SIG-M5 treated with dmso at 0.1 percent for 504 hours (cell line): ENCODE measurements at regions not wholly inside any gene's neighbourhood (a gene's known extent, or its start where the extent isn't known, plus 50 kb on each side); places are given as distances from the start of the nearest gene placed in this dataset.
"Not testable (repeated sequence)": the region's sequence is repeated elsewhere in the genome, so short reads cannot be mapped to it uniquely, and the experiment has no call there.

ENCODE experiments used
- DNase-seq: peaks from one replicate; lab custom pipeline; 2025; ENCODE audit not compliant: unreplicated experiment; lab: John Stamatoyannopoulos, UW

- peak; percentile 50 for DNase-seq
Measured at GRCh38 chr3:18988614-18989229, 159.6 kb upstream of the KCNH8 start.

GRCh38 chr3:18987862-18988447 is 160.4 kb upstream of the KCNH8 start:
- no peak for DNase-seq

GRCh38 chr3:18987070-18987469 is 161.2 kb upstream of the KCNH8 start:
- DNase-seq: no peak

- no peak for DNase-seq
Measured at GRCh38 chr3:18982920-18983319, 165.4 kb upstream of the KCNH8 start.

- not testable (repeated sequence) for DNase-seq
Measured at GRCh38 chr3:18976102-18976501, 172.2 kb upstream of the KCNH8 start.

GRCh38 chr3:18968120-18968519 is 180.2 kb upstream of the KCNH8 start:
- DNase-seq: no peak

GRCh38 chr3:18965781-18966180 is 182.5 kb upstream of the KCNH8 start:
- DNase-seq: no peak

- no peak for DNase-seq
Measured at GRCh38 chr3:18964640-18965039, 183.7 kb upstream of the KCNH8 start.

GRCh38 chr3:18951333-18951732 is 197.0 kb upstream of the KCNH8 start:
- DNase-seq: no peak

- peak; percentile 76 for DNase-seq
Measured at GRCh38 chr3:18946524-18946923, 201.8 kb upstream of the KCNH8 start.

- DNase-seq: no peak
Measured at GRCh38 chr3:18937574-18937973, 210.7 kb upstream of the KCNH8 start.

- DNase-seq: no peak
Measured at GRCh38 chr3:18919158-18919557, 229.2 kb upstream of the KCNH8 start.

- no peak for DNase-seq
Measured at GRCh38 chr3:18917923-18918322, 230.4 kb upstream of the KCNH8 start.

- DNase-seq: no peak
Measured at GRCh38 chr3:18902081-18902793, 246.1 kb upstream of the KCNH8 start.

GRCh38 chr3:18901571-18901970 is 246.7 kb upstream of the KCNH8 start:
- DNase-seq: no peak

GRCh38 chr3:18900994-18901393 is 247.3 kb upstream of the KCNH8 start:
- no peak for DNase-seq

- no peak for DNase-seq
Measured at GRCh38 chr3:18898911-18899310, 249.4 kb upstream of the KCNH8 start.

GRCh38 chr3:18892756-18893155 is 255.6 kb upstream of the KCNH8 start:
- DNase-seq: no peak

GRCh38 chr3:18892047-18892446 is 256.3 kb upstream of the KCNH8 start:
- no peak for DNase-seq

GRCh38 chr3:18891641-18892040 is 256.7 kb upstream of the KCNH8 start:
- DNase-seq: no peak

- DNase-seq: no peak
Measured at GRCh38 chr3:18890449-18890848, 257.9 kb upstream of the KCNH8 start.

- DNase-seq: no peak
Measured at GRCh38 chr3:18888819-18889218, 259.5 kb upstream of the KCNH8 start.
